K562 (cell line): ENCODE measurements at regions not wholly inside any gene's neighbourhood (a gene's known extent, or its start where the extent isn't known, plus 50 kb on each side); places are given as distances from the start of the nearest gene placed in this dataset.

ENCODE experiments used
- EHMT2 ChIP-seq: fragments of 450-650 bp; IDR thresholded peaks from 2 replicates; pipeline ENCODE4 v1.6.1; 2018; ENCODE audit warnings: antibody characterized with exemption
- POLR2A ChIP-seq: fragments of 450-650 bp; conservative IDR thresholded peaks from 2 replicates; pipeline ENCODE4 v1.6.1; 2016

DNA sequence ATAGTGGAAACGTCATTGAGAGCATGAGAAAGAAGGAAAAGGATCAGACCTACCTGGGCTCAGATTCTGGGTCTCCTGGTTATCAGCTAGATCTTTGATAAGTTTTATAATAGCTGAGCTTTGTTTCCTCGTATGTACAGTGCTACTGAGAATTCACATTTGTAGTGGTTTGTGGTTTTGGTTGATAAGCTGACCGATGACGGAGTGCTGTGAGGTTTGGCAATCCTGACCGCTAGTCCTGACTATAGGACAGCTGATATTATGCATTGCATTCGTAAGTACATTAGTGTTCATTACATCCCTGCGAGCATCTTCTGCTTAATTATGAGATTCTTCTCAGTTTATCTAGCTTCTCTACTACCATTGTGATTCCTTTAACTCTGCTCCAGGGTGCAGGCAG lies 190.7 kb upstream of the SLC27A6 start:
- TF ChIP-seq POLR2A: no peak
- TF ChIP-seq EHMT2: no peak
